Pancreas (tissue), 10 donors: ENCODE measurements at regions not wholly inside any gene's neighbourhood (a gene's known extent, or its start where the extent isn't known, plus 50 kb on each side); places are given as distances from the start of the nearest gene placed in this dataset.

Source experiments
- ATAC-seq, 4 donors: fragments of 200-7000 bp; cut with Tn5 transposase; one replicate each; pipeline versions ENCODE4 v1.8.0 to v1.9.1; 2020; ENCODE audit warnings: mild to moderate bottlenecking in 4 of 4, moderate library complexity in 4 of 4
- DNase-seq, 6 donors: peaks; one replicate each; pipeline ENCODE4 v3.0.0-alpha.2; 2020
- FAIRE-seq: peaks from 2 replicates; lab custom pipeline; 2012; peaks lifted over from hg19 to GRCh38; lab: Jason Lieb, UNC
- H3K27ac ChIP-seq, 4 donors: fragments of 200-600 bp; sonication (generic); 1 replicate in 3 of 4; 2 replicates in 1 of 4; pipeline versions ENCODE4 v1.5.0 to v1.8.0; 2020
- H3K27me3 ChIP-seq, 4 donors: fragments of 200-600 bp; one replicate each; pipeline ENCODE4 v1.8.0; 2021
- H3K36me3 ChIP-seq, 3 donors: fragments of 200-600 bp; sonication (generic) in 1 of 3; one replicate each; pipeline versions ENCODE4 v1.5.0 to v1.8.0; 2020 to 2021
- H3K4me1 ChIP-seq, 3 donors: fragments of 200-600 bp; one replicate each; pipeline ENCODE4 v1.8.0; 2021
- H3K4me3 ChIP-seq, 4 donors: fragments of 200-600 bp; sonication (generic) in 2 of 4; one replicate each; pipeline versions ENCODE4 v1.5.0 to v1.8.0; 2020 to 2021
- H3K9me3 ChIP-seq, 4 donors: fragments of 200-600 bp; one replicate each; pipeline ENCODE4 v1.8.0; 2021
- CTCF ChIP-seq, 4 donors: fragments of 200-600 bp; sonication (generic) in 3 of 4; IDR thresholded peaks; one replicate each; pipeline versions ENCODE4 v1.5.0 to v1.8.0; 2021; ENCODE audit warnings: antibody characterized with exemption in 4 of 4
- WGBS, 2 donors: extraction: QIAGEN DNeasy Blood & Tissue Kit; methylation state at CpG; one replicate each; pipeline ENCODE4 v1.1.7; 2013; 5-methylcytosine and 5-hydroxymethylcytosine counted together
- intact Hi-C, 3 donors: fragments of 100-400 bp; cut with DNase I; formaldehyde crosslinking; loops; one replicate each; pipeline versions ENCODE4 v1.11.1 to v1.14.2; 2022
- donor health status: healthy with polysubstance abuse.
- donor health status: DM: no; HTN: no; CAD: no; lungs with moderate emphysema.
- donor health status: DM: no; HTN: no; CAD: no.
- donor health status: control.
- donor health status: control.
- donor health status: Bipolar disorder and iron deficiency.
- donor health status: DM: yes; HTN: yes; CAD: no.
- donor health status: DM: no; HTN: no; CAD: no.
- donor health status: DM: no; HTN: no; CAD: no.
- donor health status: DM: yes; HTN: yes; CAD: no.

- Histone ChIP-seq H3K4me3 (no peak overlapping the region), H3K27ac (no peak overlapping the region), H3K27me3 (no peaks in the 10 kb centered on the region), H3K9me3 (no peaks in the 10 kb centered on the region), H3K4me1 (no peaks in the 10 kb centered on the region), H3K36me3 (no peaks in the 10 kb centered on the region)
- ATAC-seq: no peak
- no peak for DNase-seq
- 57 to 60% methylated on average over 3 of the region's 3 CpGs for WGBS, 2 donors
- TF ChIP-seq CTCF (IDR thresholded peaks at IDR 0.05): no peak
- no peak for FAIRE-seq
- intact Hi-C loops: no loop called here
Observed at GRCh38 chr3:197392961-197393360, 94.5 kb upstream of the DLG1 start.

GRCh38 chr3:197381371-197381770 lies 83.0 kb upstream of the DLG1 start:
- no peaks in the 10 kb centered on the region for H3K4me1 ChIP-seq
- no peak for ATAC-seq
- 71 to 75% methylated on average over 2 of the region's 2 CpGs for WGBS, 2 donors
- DNase-seq: no peak
- H3K9me3 ChIP-seq: no peaks in the 10 kb centered on the region
- no peak overlapping the region for H3K4me3 ChIP-seq
- no peak for FAIRE-seq
- intact Hi-C loops: no loop called here
- H3K36me3 ChIP-seq: no peaks in the 10 kb centered on the region
- H3K27me3 ChIP-seq: no peaks in the 10 kb centered on the region
- no peak for TF ChIP-seq CTCF (IDR thresholded peaks at IDR 0.05)
- no peak overlapping the region for H3K27ac ChIP-seq

- H3K4me3 ChIP-seq: no peak overlapping the region
- H3K27me3 ChIP-seq: no peaks in the 10 kb centered on the region
- FAIRE-seq (no peak), ATAC-seq (peak in 1 of 4 donors; percentile 22), DNase-seq (no peak)
- 68 to 73% methylated on average over 5 of the region's 5 CpGs for WGBS, 2 donors
- H3K4me1 ChIP-seq: no peaks in the 10 kb centered on the region
- no peak overlapping the region for H3K27ac ChIP-seq
- TF ChIP-seq CTCF (IDR thresholded peaks at IDR 0.05): no peak
- H3K36me3 ChIP-seq: no peaks in the 10 kb centered on the region
- no peaks in the 10 kb centered on the region for H3K9me3 ChIP-seq
- intact Hi-C loops: no loop called here
Observed at GRCh38 chr3:197380786-197381185, 82.4 kb upstream of the DLG1 start.

- no peaks in the 10 kb centered on the region for H3K27me3 ChIP-seq
- no peak overlapping the region for H3K27ac ChIP-seq
- no peak overlapping the region for H3K4me3 ChIP-seq
- H3K9me3 ChIP-seq: no peaks in the 10 kb centered on the region
- H3K36me3 ChIP-seq: no peaks in the 10 kb centered on the region
- WGBS, 2 donors: 79 to 84% methylated on average over 22 of the region's 22 CpGs
- no peak for TF ChIP-seq CTCF (IDR thresholded peaks at IDR 0.05)
- no peaks in the 10 kb centered on the region for H3K4me1 ChIP-seq
- no peak for FAIRE-seq
- DNase-seq: no peak
- intact Hi-C loops: no loop called here
- ATAC-seq: no peak
Observed at GRCh38 chr3:197378985-197379718, 80.7 kb upstream of the DLG1 start.

- H3K9me3 ChIP-seq: no peaks in the 10 kb centered on the region
- intact Hi-C loops: no loop called here
- H3K4me3 ChIP-seq: no peak overlapping the region
- no peaks in the 10 kb centered on the region for H3K4me1 ChIP-seq
- no peak overlapping the region for H3K27ac ChIP-seq
- ATAC-seq: no peak
- DNase-seq: no peak
- 47 to 48% methylated on average over 10 of the region's 10 CpGs for WGBS, 2 donors
- H3K27me3 ChIP-seq: no peaks in the 10 kb centered on the region
- TF ChIP-seq CTCF (IDR thresholded peaks at IDR 0.05): no peak
- H3K36me3 ChIP-seq: no peaks in the 10 kb centered on the region
- no peak for FAIRE-seq
Observed at GRCh38 chr3:197376735-197377555, 78.5 kb upstream of the DLG1 start.
